GM23338 (cell line): ENCODE measurements at regions not wholly inside any gene's neighbourhood (a gene's known extent, or its start where the extent isn't known, plus 50 kb on each side); places are given as distances from the start of the nearest gene placed in this dataset.

Source experiments
- ATAC-seq: fragments of 200-7000 bp; cut with Tn5 transposase; 3 replicates; pipeline ENCODE4 v1.9.1; 2020
- DNase-seq: peaks from one replicate; pipeline ENCODE4 v3.0.0-alpha.2; 2015; ENCODE audit warnings: low spot score
- H2AFZ ChIP-seq: fragments of 200-600 bp; sonication (generic); 2 replicates; pipeline ENCODE4 v1.8.0; 2016; ENCODE audit warnings: antibody characterized with exemption, mild to moderate bottlenecking, moderate library complexity
- H3F3A ChIP-seq: fragments of 200-600 bp; sonication (generic); replicated peaks from 2 replicates; pipeline ENCODE4 v1.8.0; 2017; ENCODE audit warnings: antibody characterized with exemption, mixed run types, low read depth
- H3K27ac ChIP-seq: fragments of 200-600 bp; sonication (generic); 2 replicates; pipeline ENCODE4 v1.6.1; 2016; ENCODE audit warnings: low read depth
- H3K27me3 ChIP-seq: fragments of 200-600 bp; sonication (generic); 2 replicates; pipeline ENCODE4 v1.8.0; 2016; ENCODE audit warnings: mild to moderate bottlenecking, mixed run types, moderate library complexity; ENCODE audit not compliant: insufficient read depth
- H3K36me3 ChIP-seq: fragments of 200-600 bp; sonication (generic); 2 replicates; pipeline ENCODE4 v1.8.0; 2016; ENCODE audit warnings: mild to moderate bottlenecking; ENCODE audit not compliant: insufficient read depth
- H3K4me1 ChIP-seq: fragments of 200-600 bp; sonication (generic); 2 replicates; pipeline ENCODE4 v1.8.0; 2016; ENCODE audit warnings: mild to moderate bottlenecking, moderate library complexity; ENCODE audit not compliant: insufficient read depth
- H3K4me2 ChIP-seq: fragments of 200-600 bp; sonication (generic); 2 replicates; pipeline ENCODE4 v1.7.1; 2017; ENCODE audit warnings: mixed run types
- H3K4me3 ChIP-seq: fragments of 200-600 bp; sonication (generic); 2 replicates; pipeline ENCODE4 v1.6.1; 2016; ENCODE audit warnings: mixed run types
- H3K79me2 ChIP-seq: fragments of 200-600 bp; sonication (generic); replicated peaks from 2 replicates; pipeline ENCODE4 v1.8.0; 2017; ENCODE audit warnings: mild to moderate bottlenecking; ENCODE audit not compliant: insufficient read depth
- H3K9me2 ChIP-seq: fragments of 200-600 bp; sonication (generic); 2 replicates; pipeline ENCODE4 v1.8.0; 2017; ENCODE audit not compliant: insufficient read depth
- H4K20me1 ChIP-seq: fragments of 200-600 bp; sonication (generic); replicated peaks from 2 replicates; pipeline ENCODE4 v1.8.0; 2017; ENCODE audit warnings: mild to moderate bottlenecking; ENCODE audit not compliant: insufficient read depth
- H3K27ac Mint-ChIP-seq: 2 replicates; pipeline ENCODE4 v1.8.0; 2020; ENCODE audit warnings: inconsistent platforms, mild to moderate bottlenecking, moderate library complexity, mixed read lengths
- H3K27me3 Mint-ChIP-seq: 3 replicates; pipeline ENCODE4 v1.8.0; 2022; ENCODE audit warnings: low read depth, mild to moderate bottlenecking, moderate library complexity, mixed read lengths, inconsistent platforms; ENCODE audit not compliant: insufficient read depth, poor library complexity
- H3K36me3 Mint-ChIP-seq: 3 replicates; pipeline ENCODE4 v1.8.0; 2021; ENCODE audit warnings: low read depth, mild to moderate bottlenecking, inconsistent platforms, moderate library complexity, mixed read lengths
- H3K4me1 Mint-ChIP-seq: 3 replicates; pipeline ENCODE4 v1.8.0; 2020; ENCODE audit warnings: mild to moderate bottlenecking, inconsistent platforms, mixed read lengths
- H3K4me3 Mint-ChIP-seq: 3 replicates; pipeline ENCODE4 v1.8.0; 2021; ENCODE audit warnings: moderate library complexity, mild to moderate bottlenecking, inconsistent platforms, mixed read lengths
- H3K9me3 Mint-ChIP-seq: 3 replicates; pipeline ENCODE4 v1.8.0; 2020; ENCODE audit warnings: moderate library complexity, mild to moderate bottlenecking, inconsistent platforms, mixed read lengths
- CREB1 ChIP-seq: fragments of 250-450 bp; sonication (Bioruptor Pico); IDR thresholded peaks from 2 replicates; pipeline ENCODE4 v1.5.0; 2020; ENCODE audit warnings: low read depth, mild to moderate bottlenecking, moderate library complexity
- EZH2 ChIP-seq: fragments of 200-600 bp; sonication (generic); IDR thresholded peaks from one replicate; pipeline ENCODE4 v1.8.0; 2017; ENCODE audit warnings: antibody characterized with exemption, mild to moderate bottlenecking, low read depth; ENCODE audit not compliant: unreplicated experiment
- EZH2phosphoT487 ChIP-seq: fragments of 200-600 bp; sonication (generic); IDR thresholded peaks from one replicate; pipeline ENCODE4 v1.8.1; 2018; ENCODE audit warnings: antibody characterized with exemption; ENCODE audit not compliant: unreplicated experiment
- JUNB ChIP-seq: IDR thresholded peaks from one replicate; pipeline ENCODE4 v1.6.1; 2016; ENCODE audit warnings: antibody characterized with exemption; ENCODE audit not compliant: unreplicated experiment
- NANOG ChIP-seq: IDR thresholded peaks from 2 replicates; pipeline ENCODE4 v1.6.1; 2016; ENCODE audit warnings: antibody characterized with exemption, borderline replicate concordance
- POLR2AphosphoS5 ChIP-seq: IDR thresholded peaks from 2 replicates; pipeline ENCODE4 v1.6.1; 2016; ENCODE audit warnings: antibody characterized with exemption, low read depth
- STAT1 ChIP-seq: IDR thresholded peaks from one replicate; pipeline ENCODE4 v1.6.1; 2016; ENCODE audit warnings: antibody characterized with exemption; ENCODE audit not compliant: unreplicated experiment
- ZNF331 ChIP-seq: fragments of 250-450 bp; sonication (Bioruptor Pico); IDR thresholded peaks from 2 replicates; pipeline ENCODE4 v1.5.0; 2020; ENCODE audit warnings: low read depth, mild to moderate bottlenecking, moderate library complexity
- TF ChIP-seq, protein P1 (sequence below), 2 experiments: fragments of 200-600 bp in 1 of 2; sonication (generic) in 1 of 2; conservative IDR thresholded peaks; 2 replicates each; pipeline versions ENCODE4 v1.5.1 to v1.6.1; 2016 to 2017; ENCODE audit warnings: antibody characterized with exemption in 2 of 2, low read depth in 2 of 2, mild to moderate bottlenecking in 2 of 2, moderate library complexity in 1 of 2
- TF ChIP-seq, protein P2 (sequence below): IDR thresholded peaks from 2 replicates; pipeline ENCODE4 v1.6.1; 2016; ENCODE audit warnings: antibody characterized with exemption
- TF ChIP-seq, protein P3 (sequence below): IDR thresholded peaks from one replicate; pipeline ENCODE4 v1.6.1; 2018; ENCODE audit warnings: antibody characterized with exemption; ENCODE audit not compliant: unreplicated experiment

DNA sequence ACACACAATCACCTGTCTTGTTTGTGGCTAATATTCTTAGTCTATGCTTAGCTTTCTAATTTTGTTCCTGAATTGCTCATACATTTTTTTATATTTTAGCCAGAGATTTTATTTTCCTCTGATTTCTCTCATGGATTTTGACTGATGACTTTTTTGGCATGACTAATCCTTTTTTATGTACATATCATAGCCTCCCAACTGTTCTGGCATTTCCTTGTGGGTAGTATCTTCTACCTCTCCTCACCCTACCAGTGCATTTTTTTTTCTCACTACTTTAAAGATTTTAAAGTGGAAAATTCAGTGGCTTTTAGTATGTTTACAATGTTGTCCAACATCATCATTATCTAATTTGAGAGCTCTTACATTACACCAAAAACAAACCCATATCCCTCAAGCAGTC, 84.4 kb upstream of the TENM4 start:
- no peaks in the 10 kb centered on the region for H3K36me3 Mint-ChIP-seq
- Histone ChIP-seq H3K4me2 (no peak overlapping the region), H2AFZ (no peak overlapping the region), H3K4me1 (peaks cover 3% of the 10 kb centered on the region; the same call in 1 of the 2 replicates), H3K27me3 (no peaks in the 10 kb centered on the region), H3K27ac (no peak overlapping the region), H3F3A (no peaks in the 10 kb centered on the region), H3K79me2 (no peaks in the 10 kb centered on the region), H4K20me1 (no peaks in the 10 kb centered on the region), H3K36me3 (no peaks in the 10 kb centered on the region), H3K9me2 (0 out of 2 replicates have a peak, but pooled peaks cover 4% of the 10 kb centered on the region), H3K4me3 (no peak overlapping the region)
- ATAC-seq: no peak
- DNase-seq: no peak
- H3K4me1 Mint-ChIP-seq: peaks cover 10% of the 10 kb centered on the region; the same call in 2 of the 3 replicates
- H3K27me3 Mint-ChIP-seq: peaks cover 2% of the 10 kb centered on the region
- H3K4me3 Mint-ChIP-seq: no peak overlapping the region
- no peaks in the 10 kb centered on the region for H3K9me3 Mint-ChIP-seq
- no peak for TF ChIP-seq JUNB
- no peak for TF ChIP-seq EZH2phosphoT487
- TF ChIP-seq, protein P1, sequence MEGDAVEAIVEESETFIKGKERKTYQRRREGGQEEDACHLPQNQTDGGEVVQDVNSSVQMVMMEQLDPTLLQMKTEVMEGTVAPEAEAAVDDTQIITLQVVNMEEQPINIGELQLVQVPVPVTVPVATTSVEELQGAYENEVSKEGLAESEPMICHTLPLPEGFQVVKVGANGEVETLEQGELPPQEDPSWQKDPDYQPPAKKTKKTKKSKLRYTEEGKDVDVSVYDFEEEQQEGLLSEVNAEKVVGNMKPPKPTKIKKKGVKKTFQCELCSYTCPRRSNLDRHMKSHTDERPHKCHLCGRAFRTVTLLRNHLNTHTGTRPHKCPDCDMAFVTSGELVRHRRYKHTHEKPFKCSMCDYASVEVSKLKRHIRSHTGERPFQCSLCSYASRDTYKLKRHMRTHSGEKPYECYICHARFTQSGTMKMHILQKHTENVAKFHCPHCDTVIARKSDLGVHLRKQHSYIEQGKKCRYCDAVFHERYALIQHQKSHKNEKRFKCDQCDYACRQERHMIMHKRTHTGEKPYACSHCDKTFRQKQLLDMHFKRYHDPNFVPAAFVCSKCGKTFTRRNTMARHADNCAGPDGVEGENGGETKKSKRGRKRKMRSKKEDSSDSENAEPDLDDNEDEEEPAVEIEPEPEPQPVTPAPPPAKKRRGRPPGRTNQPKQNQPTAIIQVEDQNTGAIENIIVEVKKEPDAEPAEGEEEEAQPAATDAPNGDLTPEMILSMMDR (conservative IDR thresholded peaks at IDR 0.05; ENCODE audit: low read depth in 2 of 2): no peak
- TF ChIP-seq, protein P2, sequence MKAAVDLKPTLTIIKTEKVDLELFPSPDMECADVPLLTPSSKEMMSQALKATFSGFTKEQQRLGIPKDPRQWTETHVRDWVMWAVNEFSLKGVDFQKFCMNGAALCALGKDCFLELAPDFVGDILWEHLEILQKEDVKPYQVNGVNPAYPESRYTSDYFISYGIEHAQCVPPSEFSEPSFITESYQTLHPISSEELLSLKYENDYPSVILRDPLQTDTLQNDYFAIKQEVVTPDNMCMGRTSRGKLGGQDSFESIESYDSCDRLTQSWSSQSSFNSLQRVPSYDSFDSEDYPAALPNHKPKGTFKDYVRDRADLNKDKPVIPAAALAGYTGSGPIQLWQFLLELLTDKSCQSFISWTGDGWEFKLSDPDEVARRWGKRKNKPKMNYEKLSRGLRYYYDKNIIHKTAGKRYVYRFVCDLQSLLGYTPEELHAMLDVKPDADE: no peak
- no peak for TF ChIP-seq ZNF331
- no peak for TF ChIP-seq EZH2
- TF ChIP-seq, protein P3, sequence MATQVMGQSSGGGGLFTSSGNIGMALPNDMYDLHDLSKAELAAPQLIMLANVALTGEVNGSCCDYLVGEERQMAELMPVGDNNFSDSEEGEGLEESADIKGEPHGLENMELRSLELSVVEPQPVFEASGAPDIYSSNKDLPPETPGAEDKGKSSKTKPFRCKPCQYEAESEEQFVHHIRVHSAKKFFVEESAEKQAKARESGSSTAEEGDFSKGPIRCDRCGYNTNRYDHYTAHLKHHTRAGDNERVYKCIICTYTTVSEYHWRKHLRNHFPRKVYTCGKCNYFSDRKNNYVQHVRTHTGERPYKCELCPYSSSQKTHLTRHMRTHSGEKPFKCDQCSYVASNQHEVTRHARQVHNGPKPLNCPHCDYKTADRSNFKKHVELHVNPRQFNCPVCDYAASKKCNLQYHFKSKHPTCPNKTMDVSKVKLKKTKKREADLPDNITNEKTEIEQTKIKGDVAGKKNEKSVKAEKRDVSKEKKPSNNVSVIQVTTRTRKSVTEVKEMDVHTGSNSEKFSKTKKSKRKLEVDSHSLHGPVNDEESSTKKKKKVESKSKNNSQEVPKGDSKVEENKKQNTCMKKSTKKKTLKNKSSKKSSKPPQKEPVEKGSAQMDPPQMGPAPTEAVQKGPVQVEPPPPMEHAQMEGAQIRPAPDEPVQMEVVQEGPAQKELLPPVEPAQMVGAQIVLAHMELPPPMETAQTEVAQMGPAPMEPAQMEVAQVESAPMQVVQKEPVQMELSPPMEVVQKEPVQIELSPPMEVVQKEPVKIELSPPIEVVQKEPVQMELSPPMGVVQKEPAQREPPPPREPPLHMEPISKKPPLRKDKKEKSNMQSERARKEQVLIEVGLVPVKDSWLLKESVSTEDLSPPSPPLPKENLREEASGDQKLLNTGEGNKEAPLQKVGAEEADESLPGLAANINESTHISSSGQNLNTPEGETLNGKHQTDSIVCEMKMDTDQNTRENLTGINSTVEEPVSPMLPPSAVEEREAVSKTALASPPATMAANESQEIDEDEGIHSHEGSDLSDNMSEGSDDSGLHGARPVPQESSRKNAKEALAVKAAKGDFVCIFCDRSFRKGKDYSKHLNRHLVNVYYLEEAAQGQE: no peak
- no peak for TF ChIP-seq POLR2AphosphoS5
- TF ChIP-seq CREB1 (CRISPR knock-in tag): no peak
- TF ChIP-seq STAT1: no peak
- TF ChIP-seq NANOG: no peak
- H3K27ac Mint-ChIP-seq: no peak overlapping the region
